ENCODE measurements at regions not wholly inside any gene's neighbourhood (a gene's known extent, or its start where the extent isn't known, plus 50 kb on each side); places are given as distances from the start of the nearest gene placed in this dataset.

DNA sequence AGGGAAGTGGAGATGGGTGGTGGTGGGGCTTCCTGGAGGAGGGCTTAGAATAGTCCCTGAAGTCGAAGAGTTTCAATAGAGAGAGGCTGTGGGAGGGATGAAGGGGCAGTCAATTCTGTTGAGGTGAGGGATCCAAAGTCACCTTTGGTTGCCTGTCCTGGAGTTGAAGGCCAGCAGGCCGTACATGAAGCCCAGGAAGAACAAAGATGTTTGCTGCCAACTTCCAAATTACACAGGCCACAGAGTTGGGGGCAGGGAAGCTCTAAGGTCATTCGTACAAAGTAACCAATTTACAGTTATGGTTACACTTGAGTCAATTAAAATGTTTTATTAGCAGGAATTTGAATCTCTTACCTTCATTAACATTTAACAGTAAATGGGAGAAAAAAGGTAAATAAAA, 77.9 kb downstream of the FOXB1 start:
- no peak for TF ChIP-seq CTCF (IDR thresholded peaks at IDR 0.05)
- no peak for TF ChIP-seq ZFX (IDR thresholded peaks at IDR 0.05; ENCODE audit: borderline replicate concordance)
